ENCODE measurements at regions not wholly inside any gene's neighbourhood (a gene's known extent, or its start where the extent isn't known, plus 50 kb on each side); places are given as distances from the start of the nearest gene placed in this dataset.

DNA sequence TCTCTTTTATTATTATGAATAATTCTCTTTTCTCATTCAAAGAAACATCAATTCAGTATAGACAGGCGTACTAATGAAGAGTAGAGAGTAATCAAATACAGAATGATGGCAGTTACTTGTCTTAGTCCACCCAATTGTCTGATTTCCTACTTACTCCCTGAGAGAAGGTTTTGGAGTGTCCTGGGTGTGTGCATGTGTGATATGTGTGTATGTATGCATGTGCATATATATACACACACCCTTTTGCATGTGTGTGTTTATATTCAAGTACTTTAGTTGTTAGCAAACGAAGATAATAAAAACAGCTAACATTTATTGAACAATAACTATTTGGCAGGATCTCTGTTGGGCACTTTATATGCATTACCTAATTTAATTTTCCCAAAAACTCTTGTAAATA, 63.2 kb upstream of the CCDC190 start:
- no peak overlapping the region for H2AK5ac ChIP-seq (ENCODE audit: low read depth, low read length)
- FAIRE-seq: no peak
- H3K4me2 ChIP-seq (ENCODE audit: insufficient read depth in 1 of 2, low read depth in 2 of 2, low read length in 2 of 2): no peak overlapping the region
- no peaks in the 10 kb centered on the region for H3K27me3 ChIP-seq (replicated peaks in 1 of 4; ENCODE audit: control insufficient read depth in 3 of 4, extremely low read depth in 1 of 4, insufficient read depth in 3 of 4, low read length in 3 of 4)
- no peak overlapping the region for H2BK120ac ChIP-seq (replicated peaks; ENCODE audit: low read depth, low read length)
- no peaks in the 10 kb centered on the region for H3K23me2 ChIP-seq (ENCODE audit: low read depth, low read length)
- no peak overlapping the region for H3K56ac ChIP-seq (replicated peaks; ENCODE audit: insufficient read length, low read depth, low read length)
- H2BK5ac ChIP-seq (ENCODE audit: low read depth, low read length): no peak overlapping the region
- H4K91ac ChIP-seq (replicated peaks; ENCODE audit: insufficient read length, low read length): no peak overlapping the region
- H2BK12ac ChIP-seq (ENCODE audit: low read depth, low read length): no peak overlapping the region
- no peak overlapping the region for H3K4me3 ChIP-seq (ENCODE audit: extremely low read depth in 1 of 4, insufficient read depth in 2 of 4, low read depth in 3 of 4, low read length in 4 of 4)
- no peak for DNase-seq (ENCODE audit: low read depth in 1 of 2, low spot score in 2 of 2)
- CTCF ChIA-PET (ENCODE audit: partially characterized antibody): interaction anchor here (0.7 to 1.3 kb wide), 2 partner anchors 21 to 34 kb away, joined by 3 read pairs; no protein-coding TSS in a partner anchor
- H3K14ac ChIP-seq (ENCODE audit: insufficient read length): no peak overlapping the region
- H2BK15ac ChIP-seq (ENCODE audit: low read length): no peak overlapping the region
- H2AFZ ChIP-seq (ENCODE audit: low read length): no peak overlapping the region
- H4K20me1 ChIP-seq (replicated peaks in 1 of 2; ENCODE audit: control insufficient read depth in 1 of 2, insufficient read depth in 2 of 2, low read length in 2 of 2): no peaks in the 10 kb centered on the region
- H3K27ac ChIP-seq (ENCODE audit: low read depth, low read length): no peak overlapping the region
- H3K23ac ChIP-seq (ENCODE audit: insufficient read length): no peak overlapping the region
- no peak overlapping the region for H2BK20ac ChIP-seq (ENCODE audit: low read length)
- no peaks in the 10 kb centered on the region for H3K9me3 ChIP-seq (ENCODE audit: insufficient read depth in 2 of 2, low read depth in 1 of 2, low read length in 1 of 2)
- H3K4me1 ChIP-seq (replicated peaks in 1 of 4; ENCODE audit: control insufficient read depth in 3 of 4, insufficient read depth in 4 of 4, low read length in 3 of 4): no peaks in the 10 kb centered on the region; a peak in 1 of 7 replicates
- no peaks in the 10 kb centered on the region; the same call in 1 of the 2 replicates for H3K79me1 ChIP-seq (ENCODE audit: low read depth, low read length)
- POLR2A ChIA-PET (ENCODE audit: partially characterized antibody): no interaction called here
- no peaks in the 10 kb centered on the region for H3K36me3 ChIP-seq (ENCODE audit: control insufficient read depth in 2 of 4, insufficient read depth in 4 of 4, low read length in 3 of 4)
- 81% methylated on average over 2 of the region's 2 CpGs; no CpG with 5 or more reads in 1 of the 2 experiments for whole genome bisulfite sequencing, 2 experiments (ENCODE audit: extremely low coverage in 1 of 2, insufficient coverage in 1 of 2, insufficient read length in 1 of 2, insufficient replicate concordance in 2 of 2, low coverage in 1 of 2, low lambda C conversion rate in 2 of 2, missing lambda C conversion rate in 1 of 2)
- no peaks in the 10 kb centered on the region for H3K79me2 ChIP-seq (ENCODE audit: control insufficient read depth in 1 of 2, insufficient read depth in 2 of 2, low read length in 2 of 2)
- no peak overlapping the region for H4K8ac ChIP-seq (ENCODE audit: extremely low read depth, insufficient read depth, low read length)
- no peak overlapping the region for H3K18ac ChIP-seq (ENCODE audit: extremely low read depth, low read length)
- H3K9ac ChIP-seq (replicated peaks in 1 of 4; ENCODE audit: extremely low read depth in 1 of 4, low read depth in 3 of 4, low read length in 3 of 4): no peak overlapping the region
- TF ChIP-seq TEAD4 (IDR thresholded peaks at IDR 0.05; ENCODE audit: low read depth, low read length) (no peak), GABPA (IDR thresholded peaks at IDR 0.05; ENCODE audit: borderline replicate concordance, insufficient read depth, low read length) (no peak), YY1 (IDR thresholded peaks at IDR 0.05; ENCODE audit: low read depth, low read length) (no peak), SIRT6 (IDR thresholded peaks at IDR 0.05; ENCODE audit: low read length) (no peak), CEBPB (IDR thresholded peaks at IDR 0.05; ENCODE audit: low read depth, low read length) (no peak), CREB1 (IDR thresholded peaks at IDR 0.05) (no peak), SP1 (IDR thresholded peaks at IDR 0.05; ENCODE audit: low read depth, low read length) (no peak)
- no peak overlapping the region for H4K5ac ChIP-seq (ENCODE audit: insufficient read length, low read depth, low read length)
- H3K4ac ChIP-seq (replicated peaks; ENCODE audit: insufficient read length, low read depth, low read length): no peak overlapping the region
